ENCODE measurements at regions not wholly inside any gene's neighbourhood (a gene's known extent, or its start where the extent isn't known, plus 50 kb on each side); places are given as distances from the start of the nearest gene placed in this dataset.

- no peak for DNase-seq (ENCODE audit: extremely low read depth in 1 of 11, low read depth in 9 of 11, low spot score in 4 of 11)
These were observed 463.6 kb upstream of the KCNMB2 start for GRCh38 chr3:178072391-178073305.

GRCh38 chr3:178073366-178073765 is 462.9 kb upstream of the KCNMB2 start:
- DNase-seq (ENCODE audit: extremely low read depth in 1 of 11, low read depth in 9 of 11, low spot score in 4 of 11), result no peak

- DNase-seq (ENCODE audit: extremely low read depth in 1 of 11, low read depth in 9 of 11, low spot score in 4 of 11), result no peak
These were observed 460.9 kb upstream of the KCNMB2 start for GRCh38 chr3:178075344-178075743.

- peak in 1 of 11 donors; percentile 43 for DNase-seq (ENCODE audit: extremely low read depth in 1 of 11, low read depth in 9 of 11, low spot score in 4 of 11)
These were observed 457.3 kb upstream of the KCNMB2 start for GRCh38 chr3:178078953-178079352.

GRCh38 chr3:178079966-178080365 is 456.3 kb upstream of the KCNMB2 start:
- no peak for DNase-seq (ENCODE audit: extremely low read depth in 1 of 11, low read depth in 9 of 11, low spot score in 4 of 11)

GRCh38 chr3:178082326-178082906 is 453.8 kb upstream of the KCNMB2 start:
- no peak for DNase-seq (ENCODE audit: extremely low read depth in 1 of 11, low read depth in 9 of 11, low spot score in 4 of 11)

GRCh38 chr3:178083906-178084866 is 452.1 kb upstream of the KCNMB2 start:
- DNase-seq (ENCODE audit: extremely low read depth in 1 of 11, low read depth in 9 of 11, low spot score in 4 of 11), result no peak

GRCh38 chr3:178084938-178085816 is 451.1 kb upstream of the KCNMB2 start:
- peak; percentile 68 to 88 (median 78) for DNase-seq (ENCODE audit: extremely low read depth in 1 of 11, low read depth in 9 of 11, low spot score in 4 of 11)

- no peak for DNase-seq (ENCODE audit: extremely low read depth in 1 of 11, low read depth in 9 of 11, low spot score in 4 of 11)
These were observed 450.5 kb upstream of the KCNMB2 start for GRCh38 chr3:178085817-178086123.

- DNase-seq (ENCODE audit: extremely low read depth in 1 of 11, low read depth in 9 of 11, low spot score in 4 of 11), result no peak
These were observed 450.0 kb upstream of the KCNMB2 start for GRCh38 chr3:178086144-178086825.

GRCh38 chr3:178087376-178087775 is 448.9 kb upstream of the KCNMB2 start:
- no peak for DNase-seq (ENCODE audit: extremely low read depth in 1 of 11, low read depth in 9 of 11, low spot score in 4 of 11)

- DNase-seq (ENCODE audit: extremely low read depth in 1 of 11, low read depth in 9 of 11, low spot score in 4 of 11), result no peak
These were observed 447.3 kb upstream of the KCNMB2 start for GRCh38 chr3:178088963-178089362.

- no peak for DNase-seq (ENCODE audit: extremely low read depth in 1 of 11, low read depth in 9 of 11, low spot score in 4 of 11)
These were observed 445.3 kb upstream of the KCNMB2 start for GRCh38 chr3:178090899-178091298.

- no peak for DNase-seq (ENCODE audit: extremely low read depth in 1 of 11, low read depth in 9 of 11, low spot score in 4 of 11)
These were observed 440.7 kb upstream of the KCNMB2 start for GRCh38 chr3:178095522-178095921.

- DNase-seq (ENCODE audit: extremely low read depth in 1 of 11, low read depth in 9 of 11, low spot score in 4 of 11), result no peak
These were observed 439.3 kb upstream of the KCNMB2 start for GRCh38 chr3:178096955-178097354.

- no peak for DNase-seq (ENCODE audit: extremely low read depth in 1 of 11, low read depth in 9 of 11, low spot score in 4 of 11)
These were observed 438.7 kb upstream of the KCNMB2 start for GRCh38 chr3:178097576-178097975.

- no peak for DNase-seq (ENCODE audit: extremely low read depth in 1 of 11, low read depth in 9 of 11, low spot score in 4 of 11)
These were observed 437.0 kb upstream of the KCNMB2 start for GRCh38 chr3:178099274-178099673.

GRCh38 chr3:178099862-178100261 is 436.4 kb upstream of the KCNMB2 start:
- DNase-seq (ENCODE audit: extremely low read depth in 1 of 11, low read depth in 9 of 11, low spot score in 4 of 11), result no peak

All from renal cortex interstitium (tissue), 11 donors.